BLaER1 (cell line): ENCODE measurements at regions not wholly inside any gene's neighbourhood (a gene's known extent, or its start where the extent isn't known, plus 50 kb on each side); places are given as distances from the start of the nearest gene placed in this dataset.

Experiments
- H3K27ac ChIP-seq: shearing (Covaris generic); formaldehyde crosslinking; 2 replicates; pipeline ENCODE4 v1.8.1; 2022
- H3K27me3 ChIP-seq: shearing (Covaris generic); formaldehyde crosslinking; 2 replicates; pipeline ENCODE4 v1.8.1; 2022
- H3K36me3 ChIP-seq: shearing (Covaris generic); formaldehyde crosslinking; 2 replicates; pipeline ENCODE4 v1.8.1; 2022
- H3K4me1 ChIP-seq: shearing (Covaris generic); formaldehyde crosslinking; 2 replicates; pipeline ENCODE4 v1.8.1; 2022
- H3K4me2 ChIP-seq: shearing (Covaris generic); formaldehyde crosslinking; 2 replicates; pipeline ENCODE4 v1.8.1; 2022
- H3K4me3 ChIP-seq: shearing (Covaris generic); formaldehyde crosslinking; 2 replicates; pipeline ENCODE4 v1.8.1; 2022
- H3K9ac ChIP-seq: shearing (Covaris generic); formaldehyde crosslinking; 2 replicates; pipeline ENCODE4 v1.8.1; 2022
- H3K9me3 ChIP-seq: shearing (Covaris generic); formaldehyde crosslinking; 2 replicates; pipeline ENCODE4 v1.8.1; 2022
- H4K20me1 ChIP-seq: shearing (Covaris generic); formaldehyde crosslinking; 2 replicates; pipeline ENCODE4 v1.8.1; 2022
- Cebpa-rat ChIP-seq: shearing (Covaris generic); IDR thresholded peaks from 2 replicates; pipeline ENCODE4 v1.8.1; 2022

DNA sequence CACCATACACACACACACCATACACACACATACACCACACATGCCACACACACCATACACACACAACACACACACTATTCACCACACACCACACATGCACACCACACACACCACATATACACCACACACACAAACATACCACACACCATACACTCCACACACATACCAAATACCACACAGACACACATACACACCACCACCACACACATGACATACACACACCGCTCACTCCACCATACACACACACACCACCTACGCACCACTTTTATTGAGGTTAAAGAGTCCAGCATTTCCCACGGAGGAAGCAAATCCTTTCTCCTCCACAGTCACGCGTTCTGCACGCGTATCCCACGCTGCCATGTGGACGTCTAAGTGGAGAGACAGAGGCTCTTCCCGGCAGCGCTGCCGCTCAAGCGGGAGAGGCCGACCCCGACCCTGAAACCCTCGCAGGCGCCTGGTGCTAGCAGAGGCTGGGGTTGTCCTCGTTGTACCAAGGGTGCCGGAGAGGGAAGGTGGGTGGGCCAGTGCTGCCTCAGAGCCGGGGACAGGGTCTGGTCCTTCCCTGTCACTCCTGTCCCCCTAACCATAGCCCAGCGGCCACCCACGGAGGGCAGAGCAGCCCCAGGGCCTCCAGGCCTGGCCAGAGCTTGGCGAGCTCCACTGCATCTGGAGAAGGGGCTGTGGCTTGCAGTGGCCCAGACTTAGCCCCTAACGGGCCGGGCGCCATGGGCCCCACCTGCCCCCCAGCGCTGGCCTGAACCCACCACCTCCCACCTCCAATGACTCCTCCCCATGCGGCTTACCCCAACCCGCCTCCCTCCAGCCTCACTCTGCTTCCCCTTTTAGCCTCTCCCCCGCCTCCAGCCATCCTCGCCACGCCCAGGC lies 1495.0 kb downstream of the BRD1 start:
- Histone ChIP-seq H3K27ac (no peak overlapping the region), H3K9ac (no peak overlapping the region), H3K4me2 (no peak overlapping the region), H3K36me3 (no peaks in the 10 kb centered on the region), H3K4me1 (peaks cover 38% of the 10 kb centered on the region), H3K27me3 (no peaks in the 10 kb centered on the region), H3K4me3 (no peak overlapping the region), H4K20me1 (no peaks in the 10 kb centered on the region), H3K9me3 (peaks cover 12% of the 10 kb centered on the region)
- TF ChIP-seq Cebpa-rat = no peak

GRCh38 chr22:48331691-48332220 lies 1495.9 kb downstream of the BRD1 start:
- Histone ChIP-seq H3K9me3 (peaks cover 12% of the 10 kb centered on the region), H3K27ac (no peak overlapping the region), H3K4me3 (no peak overlapping the region), H3K36me3 (no peaks in the 10 kb centered on the region), H3K27me3 (no peaks in the 10 kb centered on the region), H3K4me1 (peaks cover 29% of the 10 kb centered on the region), H3K9ac (no peak overlapping the region), H3K4me2 (no peak overlapping the region), H4K20me1 (no peaks in the 10 kb centered on the region)
- TF ChIP-seq Cebpa-rat = no peak

GRCh38 chr22:48331266-48331665 lies 1496.4 kb downstream of the BRD1 start:
- TF ChIP-seq Cebpa-rat = no peak

DNA sequence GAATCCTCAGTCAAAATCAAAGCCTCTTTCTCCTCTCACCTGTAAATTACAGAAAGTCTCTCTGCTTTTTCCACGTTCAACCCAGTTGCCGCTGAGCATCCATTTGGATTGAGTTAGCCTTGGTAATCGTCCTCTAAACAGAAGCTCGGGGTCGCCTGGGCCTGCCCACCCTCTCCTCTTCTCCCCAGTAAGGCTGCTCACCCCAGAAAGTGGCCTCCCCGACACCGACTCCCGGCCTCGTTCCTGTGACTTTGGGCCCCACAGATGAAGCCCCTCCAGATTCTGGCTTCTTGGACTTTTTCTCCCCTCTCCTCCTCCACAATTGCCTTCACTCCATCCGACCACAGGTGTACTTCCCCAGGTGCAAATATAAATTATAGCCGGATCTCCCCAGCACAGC lies 1500.0 kb downstream of the BRD1 start:
- no peak for TF ChIP-seq Cebpa-rat
- Histone ChIP-seq H4K20me1 (no peaks in the 10 kb centered on the region), H3K27ac (no peak overlapping the region), H3K27me3 (no peaks in the 10 kb centered on the region), H3K9me3 (peaks cover 12% of the 10 kb centered on the region), H3K36me3 (no peaks in the 10 kb centered on the region), H3K4me2 (no peak overlapping the region), H3K9ac (no peak overlapping the region), H3K4me1 (0 out of 2 replicates have a peak, but pooled peaks cover 7% of the 10 kb centered on the region), H3K4me3 (no peak overlapping the region)

More at GRCh38 chr22:48331266-48331665, 1496.4 kb downstream of the BRD1 start:
- Histone ChIP-seq H4K20me1 (no peaks in the 10 kb centered on the region), H3K4me2 (no peak overlapping the region), H3K4me1 (peaks cover 24% of the 10 kb centered on the region), H3K9ac (no peak overlapping the region), H3K27me3 (no peaks in the 10 kb centered on the region), H3K4me3 (no peak overlapping the region), H3K9me3 (peaks cover 12% of the 10 kb centered on the region), H3K27ac (no peak overlapping the region), H3K36me3 (no peaks in the 10 kb centered on the region)

DNA sequence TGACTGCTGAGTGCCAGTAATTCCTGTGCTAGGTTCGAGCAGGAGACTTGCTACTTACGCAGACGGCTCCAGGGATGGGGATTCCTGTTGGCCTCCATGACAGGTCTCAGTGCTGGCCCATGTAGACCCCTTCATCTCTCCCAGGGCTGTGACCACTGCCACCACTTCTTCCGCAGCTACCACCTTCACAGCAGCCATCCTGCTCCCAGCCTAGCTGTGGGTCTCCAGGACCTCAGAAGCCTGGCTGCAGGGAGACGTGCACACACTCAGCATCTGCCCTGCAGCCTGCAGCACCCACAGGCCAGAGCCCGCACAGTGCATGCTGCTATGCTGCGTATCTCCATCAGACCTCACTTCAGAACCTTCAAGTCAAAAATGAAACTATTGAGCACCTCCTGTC lies 1503.9 kb downstream of the BRD1 start:
- Histone ChIP-seq H3K4me2 (no peak overlapping the region), H3K27ac (no peak overlapping the region), H3K4me1 (peaks cover 16% of the 10 kb centered on the region), H3K9ac (no peak overlapping the region), H3K36me3 (no peaks in the 10 kb centered on the region), H3K27me3 (no peaks in the 10 kb centered on the region), H4K20me1 (no peaks in the 10 kb centered on the region), H3K4me3 (no peak overlapping the region), H3K9me3 (peaks cover 3% of the 10 kb centered on the region)
- no peak for TF ChIP-seq Cebpa-rat

GRCh38 chr22:48322907-48323306 lies 1504.8 kb downstream of the BRD1 start:
- Histone ChIP-seq H3K9me3 (no peaks in the 10 kb centered on the region; the same call in 1 of the 2 replicates), H3K4me2 (no peak overlapping the region), H3K27ac (no peak overlapping the region), H3K27me3 (no peaks in the 10 kb centered on the region), H3K9ac (no peak overlapping the region), H4K20me1 (no peaks in the 10 kb centered on the region), H3K4me3 (no peak overlapping the region), H3K4me1 (peaks cover 16% of the 10 kb centered on the region), H3K36me3 (no peaks in the 10 kb centered on the region)
- no peak for TF ChIP-seq Cebpa-rat

DNA sequence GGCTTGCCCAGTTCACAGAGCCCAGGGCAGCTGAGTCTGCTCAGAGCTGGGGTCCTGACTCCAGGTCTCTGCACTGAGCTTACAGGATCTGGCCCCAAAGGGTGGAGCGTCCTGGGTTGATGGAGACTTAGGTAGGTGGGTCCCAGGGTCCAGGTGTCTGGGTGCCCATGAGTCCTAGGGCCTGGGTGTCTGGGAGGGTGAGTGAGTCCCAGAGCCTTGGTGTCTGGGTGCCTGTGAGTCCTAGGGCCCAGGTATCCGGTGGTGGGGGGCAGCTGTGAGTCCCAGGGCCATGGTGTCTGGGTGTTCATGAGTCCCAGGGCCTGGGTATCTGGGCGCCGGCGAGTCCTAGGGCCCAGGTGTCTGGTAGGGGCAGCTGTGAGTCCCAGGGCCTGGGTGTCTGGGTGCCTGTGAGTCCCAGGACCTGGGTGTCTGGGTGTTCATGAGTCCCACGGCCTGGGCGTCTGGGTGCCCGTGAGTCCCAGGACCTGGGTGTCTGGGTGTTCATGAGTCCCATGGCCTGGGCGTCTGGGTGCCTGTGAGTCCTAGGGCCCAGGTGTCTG lies 1505.6 kb downstream of the BRD1 start:
- H3K9me3 ChIP-seq = no peaks in the 10 kb centered on the region; the same call in 1 of the 2 replicates
- H3K4me3 ChIP-seq = no peak overlapping the region
- no peaks in the 10 kb centered on the region for H3K36me3 ChIP-seq
- no peak overlapping the region for H3K27ac ChIP-seq
- no peaks in the 10 kb centered on the region for H4K20me1 ChIP-seq
- TF ChIP-seq Cebpa-rat = no peak
- no peak overlapping the region for H3K9ac ChIP-seq
- H3K27me3 ChIP-seq = no peaks in the 10 kb centered on the region
- H3K4me1 ChIP-seq = peaks cover 16% of the 10 kb centered on the region
- no peak overlapping the region for H3K4me2 ChIP-seq

GRCh38 chr22:48320683-48321451 lies 1506.8 kb downstream of the BRD1 start:
- Histone ChIP-seq H3K27ac (no peak overlapping the region), H3K9me3 (no peaks in the 10 kb centered on the region; the same call in 1 of the 2 replicates), H3K4me1 (peaks cover 25% of the 10 kb centered on the region), H3K27me3 (no peaks in the 10 kb centered on the region), H3K36me3 (no peaks in the 10 kb centered on the region), H3K9ac (no peak overlapping the region), H4K20me1 (no peaks in the 10 kb centered on the region), H3K4me3 (no peak overlapping the region), H3K4me2 (peak overlapping the region; percentile 46)
- no peak for TF ChIP-seq Cebpa-rat

GRCh38 chr22:48320048-48320682 lies 1507.5 kb downstream of the BRD1 start:
- no peak overlapping the region for H3K9ac ChIP-seq
- H3K27ac ChIP-seq = no peak overlapping the region
- TF ChIP-seq Cebpa-rat = no peak
- no peak overlapping the region for H3K4me3 ChIP-seq
- no peaks in the 10 kb centered on the region; the same call in 1 of the 2 replicates for H3K9me3 ChIP-seq
- H3K4me2 ChIP-seq = peak overlapping the region; percentile 46; the same call in 1 of the 2 replicates
- H3K36me3 ChIP-seq = no peaks in the 10 kb centered on the region
- H3K4me1 ChIP-seq = peaks cover 28% of the 10 kb centered on the region
- no peaks in the 10 kb centered on the region for H3K27me3 ChIP-seq
- H4K20me1 ChIP-seq = no peaks in the 10 kb centered on the region
